ENCODE measurements at regions not wholly inside any gene's neighbourhood (a gene's known extent, or its start where the extent isn't known, plus 50 kb on each side); places are given as distances from the start of the nearest gene placed in this dataset.

GRCh38 chr4:62342346-62342745 lies 1142.2 kb downstream of the ADGRL3 start:
- no peaks in the 10 kb centered on the region for H3K27me3 ChIP-seq
- TF ChIP-seq POLR2A (IDR thresholded peaks at IDR 0.05) (no peak), CTCF (IDR thresholded peaks at IDR 0.05) (no peak), POLR2AphosphoS5 (IDR thresholded peaks at IDR 0.05) (no peak)
- DNase-seq (ENCODE audit: low spot score in 2 of 2): no peak
- no peaks in the 10 kb centered on the region for H3K4me1 ChIP-seq
- intact Hi-C loops (cut with DNase I; ENCODE audit: low total_unique reads): no loop called here
- H3K36me3 ChIP-seq: no peaks in the 10 kb centered on the region
- no peak overlapping the region for H3K27ac ChIP-seq
- H3K9me3 ChIP-seq: peaks cover 0 to 42% of the 10 kb centered on the region in 2 donors
- H3K4me3 ChIP-seq: no peak overlapping the region

- Histone ChIP-seq H3K4me3 (no peak overlapping the region), H3K9me3 (no peaks in the 10 kb centered on the region), H3K27ac (no peak overlapping the region), H3K27me3 (no peaks in the 10 kb centered on the region), H3K4me1 (no peaks in the 10 kb centered on the region), H3K36me3 (no peaks in the 10 kb centered on the region)
- TF ChIP-seq CTCF (IDR thresholded peaks at IDR 0.05) (no peak), POLR2A (IDR thresholded peaks at IDR 0.05) (no peak), POLR2AphosphoS5 (IDR thresholded peaks at IDR 0.05) (no peak)
- intact Hi-C loops (cut with DNase I; ENCODE audit: low total_unique reads): no loop called here
- no peak for DNase-seq (ENCODE audit: low spot score in 2 of 2)
Observed at GRCh38 chr4:62328526-62328925, 1128.4 kb downstream of the ADGRL3 start.

- DNase-seq (ENCODE audit: low spot score in 2 of 2): no peak
- H3K27ac ChIP-seq: no peak overlapping the region
- peaks cover 0 to 2% of the 10 kb centered on the region in 2 donors for H3K27me3 ChIP-seq
- intact Hi-C loops (cut with DNase I; ENCODE audit: low total_unique reads): no loop called here
- no peak overlapping the region for H3K4me3 ChIP-seq
- H3K4me1 ChIP-seq: no peaks in the 10 kb centered on the region
- H3K36me3 ChIP-seq: no peaks in the 10 kb centered on the region
- TF ChIP-seq CTCF (IDR thresholded peaks at IDR 0.05) (no peak), POLR2AphosphoS5 (IDR thresholded peaks at IDR 0.05) (no peak), POLR2A (IDR thresholded peaks at IDR 0.05) (no peak)
- no peaks in the 10 kb centered on the region for H3K9me3 ChIP-seq
Observed at GRCh38 chr4:62327612-62328297, 1127.6 kb downstream of the ADGRL3 start.

- no peak for DNase-seq (ENCODE audit: low spot score in 2 of 2)
- Histone ChIP-seq H3K4me3 (no peak overlapping the region), H3K27ac (no peak overlapping the region), H3K27me3 (peaks cover 0 to 6% of the 10 kb centered on the region in 2 donors), H3K4me1 (no peaks in the 10 kb centered on the region), H3K9me3 (peaks cover 0 to 2% of the 10 kb centered on the region in 2 donors), H3K36me3 (no peaks in the 10 kb centered on the region)
- intact Hi-C loops (cut with DNase I; ENCODE audit: low total_unique reads): no loop called here
- no peak for TF ChIP-seq CTCF (IDR thresholded peaks at IDR 0.05)
- TF ChIP-seq POLR2AphosphoS5 (IDR thresholded peaks at IDR 0.05): no peak
- TF ChIP-seq POLR2A (IDR thresholded peaks at IDR 0.05): no peak
Observed at GRCh38 chr4:62324215-62324614, 1124.1 kb downstream of the ADGRL3 start.

- H3K9me3 ChIP-seq: peaks cover 9 to 27% of the 10 kb centered on the region in 2 donors
- no peaks in the 10 kb centered on the region for H3K36me3 ChIP-seq
- TF ChIP-seq POLR2A (IDR thresholded peaks at IDR 0.05) (no peak), CTCF (IDR thresholded peaks at IDR 0.05) (no peak), POLR2AphosphoS5 (IDR thresholded peaks at IDR 0.05) (no peak)
- no peak for DNase-seq (ENCODE audit: low spot score in 2 of 2)
- no peak overlapping the region for H3K27ac ChIP-seq
- intact Hi-C loops (cut with DNase I; ENCODE audit: low total_unique reads): no loop called here
- no peaks in the 10 kb centered on the region for H3K4me1 ChIP-seq
- peaks cover 0 to 6% of the 10 kb centered on the region in 2 donors for H3K27me3 ChIP-seq
- H3K4me3 ChIP-seq: no peak overlapping the region
Observed at GRCh38 chr4:62320612-62321011, 1120.5 kb downstream of the ADGRL3 start.
